Upper lobe of left lung (tissue), 6 donors: ENCODE measurements at regions not wholly inside any gene's neighbourhood (a gene's known extent, or its start where the extent isn't known, plus 50 kb on each side); places are given as distances from the start of the nearest gene placed in this dataset.
A peak's percentile ranks its signal among the peaks of the same experiment; 100 is the strongest.

ENCODE experiments used
- ATAC-seq, 2 donors: fragments of 200-7000 bp; cut with Tn5 transposase; one replicate each; pipeline ENCODE4 v1.9.1; 2022; ENCODE audit warnings: mild to moderate bottlenecking in 2 of 2, moderate library complexity in 2 of 2; ENCODE audit not compliant: low FRiP score in 2 of 2
- DNase-seq, 2 donors: peaks; one replicate each; pipeline ENCODE4 v3.0.0-alpha.2; 2019 to 2020
- H3K27ac ChIP-seq, 4 donors: fragments of 200-600 bp; sonication (generic); one replicate each; pipeline ENCODE4 v1.5.1; 2016 to 2019
- H3K27me3 ChIP-seq, 4 donors: fragments of 200-600 bp; sonication (generic); one replicate each; pipeline ENCODE4 v1.5.1; 2017 to 2019
- H3K36me3 ChIP-seq, 4 donors: fragments of 200-600 bp; sonication (generic); one replicate each; pipeline ENCODE4 v1.5.1; 2016 to 2019
- H3K4me1 ChIP-seq, 4 donors: fragments of 200-600 bp; sonication (generic); one replicate each; pipeline ENCODE4 v1.5.1; 2018 to 2019
- H3K4me3 ChIP-seq, 4 donors: fragments of 200-600 bp; sonication (generic); one replicate each; pipeline ENCODE4 v1.5.1; 2017 to 2019; ENCODE audit warnings: mild to moderate bottlenecking in 2 of 4, moderate library complexity in 1 of 4
- H3K9me3 ChIP-seq, 4 donors: fragments of 200-600 bp; sonication (generic); one replicate each; pipeline ENCODE4 v1.5.1; 2018 to 2019
- EP300 ChIP-seq, 4 donors: sonication (generic); formaldehyde crosslinking; IDR thresholded peaks; one replicate each; pipeline ENCODE4 v1.5.1; 2017; ENCODE audit warnings: antibody characterized with exemption in 4 of 4, control low read depth in 2 of 4
- POLR2A ChIP-seq, 4 donors: fragments of 450-650 bp; IDR thresholded peaks; one replicate each; pipeline ENCODE4 v1.5.1; 2016 to 2017; ENCODE audit warnings: antibody characterized with exemption in 4 of 4, mild to moderate bottlenecking in 2 of 4
- POLR2AphosphoS5 ChIP-seq, 2 donors: sonication (generic); formaldehyde crosslinking; IDR thresholded peaks; one replicate each; pipeline ENCODE4 v1.5.1; 2017; ENCODE audit warnings: antibody characterized with exemption in 2 of 2
- WGBS, 2 donors: methylation state at CpG; one replicate each; pipeline ENCODE4 v1.1.5; 2017 to 2018; 5-methylcytosine and 5-hydroxymethylcytosine counted together
- TF ChIP-seq, protein P1 (sequence below), 6 experiments: fragments of 450-650 bp in 4 of 6; fragments of 200-600 bp in 2 of 6; sonication (generic) in 2 of 6; IDR thresholded peaks; one replicate each; pipeline ENCODE4 v1.5.1; 2016 to 2019; ENCODE audit warnings: antibody characterized with exemption in 6 of 6
- donor health status: DM: no; HTN: no; CAD: no; lungs with moderate emphysema.
- donor health status: DM: no; HTN: yes; CAD: no; lungs with severe emphysema.

DNA sequence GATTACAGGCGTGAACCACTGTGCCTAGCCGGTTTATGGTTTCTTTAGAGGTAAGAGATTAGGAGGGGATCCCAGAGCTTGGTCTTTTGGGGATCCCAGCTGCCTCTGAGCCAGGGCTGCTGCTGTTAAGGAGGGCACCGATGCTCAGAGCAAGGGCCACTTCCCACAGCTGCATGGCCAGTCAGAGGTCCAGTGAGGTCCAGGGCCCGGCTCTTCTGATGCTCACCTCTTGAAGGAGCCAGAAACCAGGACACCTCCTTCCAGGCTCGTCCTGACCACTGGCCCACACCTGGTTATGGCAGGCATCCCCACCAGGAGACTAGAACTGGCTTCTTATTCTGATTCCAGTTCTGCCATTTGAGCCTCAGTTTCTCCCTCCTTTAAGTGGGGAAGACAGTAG lies 149.0 kb downstream of the TEX29 start:
- TF ChIP-seq POLR2A (IDR thresholded peaks at IDR 0.05): no peak
- TF ChIP-seq POLR2AphosphoS5 (IDR thresholded peaks at IDR 0.05): no peak
- TF ChIP-seq, protein P1, sequence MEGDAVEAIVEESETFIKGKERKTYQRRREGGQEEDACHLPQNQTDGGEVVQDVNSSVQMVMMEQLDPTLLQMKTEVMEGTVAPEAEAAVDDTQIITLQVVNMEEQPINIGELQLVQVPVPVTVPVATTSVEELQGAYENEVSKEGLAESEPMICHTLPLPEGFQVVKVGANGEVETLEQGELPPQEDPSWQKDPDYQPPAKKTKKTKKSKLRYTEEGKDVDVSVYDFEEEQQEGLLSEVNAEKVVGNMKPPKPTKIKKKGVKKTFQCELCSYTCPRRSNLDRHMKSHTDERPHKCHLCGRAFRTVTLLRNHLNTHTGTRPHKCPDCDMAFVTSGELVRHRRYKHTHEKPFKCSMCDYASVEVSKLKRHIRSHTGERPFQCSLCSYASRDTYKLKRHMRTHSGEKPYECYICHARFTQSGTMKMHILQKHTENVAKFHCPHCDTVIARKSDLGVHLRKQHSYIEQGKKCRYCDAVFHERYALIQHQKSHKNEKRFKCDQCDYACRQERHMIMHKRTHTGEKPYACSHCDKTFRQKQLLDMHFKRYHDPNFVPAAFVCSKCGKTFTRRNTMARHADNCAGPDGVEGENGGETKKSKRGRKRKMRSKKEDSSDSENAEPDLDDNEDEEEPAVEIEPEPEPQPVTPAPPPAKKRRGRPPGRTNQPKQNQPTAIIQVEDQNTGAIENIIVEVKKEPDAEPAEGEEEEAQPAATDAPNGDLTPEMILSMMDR (IDR thresholded peaks at IDR 0.05): no peak
- no peak for TF ChIP-seq EP300 (IDR thresholded peaks at IDR 0.05)
- H3K27me3 ChIP-seq: no peaks in the 10 kb centered on the region

DNA sequence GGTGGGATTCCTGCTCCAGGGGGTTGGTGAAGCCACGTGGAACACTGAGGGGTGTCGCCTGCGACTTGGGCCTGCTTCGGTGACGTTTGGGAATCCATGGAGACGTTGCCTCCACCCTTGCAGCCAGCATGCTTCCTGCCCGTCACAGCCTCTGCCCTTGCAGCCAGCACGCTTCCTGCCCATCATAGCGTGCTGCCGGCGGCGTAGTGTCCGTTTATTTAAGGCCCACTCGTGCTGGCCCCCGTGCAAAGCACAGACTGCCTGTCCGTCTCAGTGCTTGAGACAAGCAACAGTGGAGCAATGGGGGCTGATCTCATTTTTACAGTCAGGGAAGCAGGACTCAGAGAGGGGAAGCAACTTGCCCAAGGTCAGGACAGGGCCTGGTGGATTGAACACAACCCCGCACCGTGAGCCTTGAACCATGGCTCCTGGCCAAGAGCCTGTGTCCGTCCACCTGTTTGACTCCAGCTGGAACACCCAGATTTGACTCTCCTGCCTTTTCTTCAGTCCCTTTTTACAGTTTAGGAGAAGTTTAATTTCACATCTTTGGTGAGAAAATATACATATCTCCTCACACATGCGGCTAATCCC lies 149.6 kb downstream of the TEX29 start:
- no peak for TF ChIP-seq EP300 (IDR thresholded peaks at IDR 0.05)
- TF ChIP-seq, protein P1 (IDR thresholded peaks at IDR 0.05): no peak
- TF ChIP-seq POLR2A (IDR thresholded peaks at IDR 0.05): no peak
- no peak for TF ChIP-seq POLR2AphosphoS5 (IDR thresholded peaks at IDR 0.05)
- H3K4me1 ChIP-seq: no peaks in the 10 kb centered on the region
- 65 to 66% methylated on average over 5 to 20 of the region's 20 CpGs for WGBS, 2 donors
- H3K36me3 ChIP-seq: no peaks in the 10 kb centered on the region
- H3K4me3 ChIP-seq: no peak overlapping the region
- DNase-seq (peak in 1 of 2 donors; percentile 46), ATAC-seq (no peak)
- H3K27ac ChIP-seq: no peak overlapping the region
- H3K9me3 ChIP-seq: no peaks in the 10 kb centered on the region
- H3K27me3 ChIP-seq: no peaks in the 10 kb centered on the region

More for the DNA sequence above, 149.0 kb downstream of the TEX29 start:
- Histone ChIP-seq H3K9me3 (no peaks in the 10 kb centered on the region), H3K27ac (no peak overlapping the region), H3K4me3 (no peak overlapping the region), H3K36me3 (no peaks in the 10 kb centered on the region), H3K4me1 (no peaks in the 10 kb centered on the region)
- ATAC-seq (no peak), DNase-seq (no peak)
- WGBS, 2 donors: 87 to 90% methylated on average over 4 to 5 of the region's 5 CpGs

DNA sequence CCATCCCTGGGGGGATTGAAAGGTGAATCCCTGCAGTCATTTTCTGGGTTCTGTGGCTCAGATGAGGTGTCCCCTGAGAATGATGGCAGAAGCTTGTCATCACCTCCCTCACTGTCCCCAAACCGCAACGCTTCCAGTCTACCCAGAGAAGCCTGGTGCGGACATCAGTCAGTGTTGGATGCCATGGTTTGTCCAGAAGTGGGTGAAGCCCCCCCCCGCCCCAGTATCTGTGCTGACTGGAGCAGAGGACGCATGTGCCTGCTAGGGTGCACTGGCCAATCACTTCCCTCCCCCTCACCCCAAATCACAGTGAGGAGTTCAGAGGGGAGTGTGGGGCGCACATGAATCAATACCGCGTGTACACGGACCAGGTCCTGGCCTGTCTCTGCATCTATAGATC lies 150.5 kb downstream of the TEX29 start:
- Histone ChIP-seq H3K9me3 (no peaks in the 10 kb centered on the region), H3K36me3 (no peaks in the 10 kb centered on the region), H3K4me3 (no peak overlapping the region), H3K4me1 (no peaks in the 10 kb centered on the region), H3K27ac (no peak overlapping the region), H3K27me3 (no peaks in the 10 kb centered on the region)
- WGBS, 2 donors: 87 to 91% methylated on average over 9 of the region's 9 CpGs
- DNase-seq (no peak), ATAC-seq (no peak)
- TF ChIP-seq EP300 (IDR thresholded peaks at IDR 0.05): no peak
- no peak for TF ChIP-seq POLR2AphosphoS5 (IDR thresholded peaks at IDR 0.05)
- TF ChIP-seq, protein P1 (IDR thresholded peaks at IDR 0.05): no peak
- no peak for TF ChIP-seq POLR2A (IDR thresholded peaks at IDR 0.05)

DNA sequence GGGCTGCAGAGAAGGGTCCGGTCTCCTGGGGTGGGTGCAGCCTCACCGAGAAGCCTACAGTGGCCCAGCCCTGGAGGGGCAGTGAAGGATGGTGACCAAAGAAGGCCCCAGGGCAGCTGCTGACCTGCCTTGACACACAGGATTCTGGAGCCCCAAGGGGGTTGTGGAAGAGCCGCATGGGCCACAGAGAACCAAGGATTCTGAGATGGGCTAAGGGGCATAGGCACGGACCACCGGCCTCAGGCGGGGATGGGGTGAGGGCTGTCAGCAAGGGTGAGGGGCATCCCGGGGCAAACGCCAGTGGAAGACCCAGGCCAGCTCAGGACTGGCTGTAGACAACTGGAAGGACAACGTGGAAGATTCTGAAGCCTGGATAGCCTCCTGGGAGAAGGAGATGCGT lies 151.6 kb downstream of the TEX29 start:
- no peaks in the 10 kb centered on the region for H3K27me3 ChIP-seq
- H3K27ac ChIP-seq: no peak overlapping the region
- ATAC-seq (no peak), DNase-seq (peak in 1 of 2 donors; percentile 45)
- no peaks in the 10 kb centered on the region for H3K36me3 ChIP-seq
- H3K4me3 ChIP-seq: no peak overlapping the region
- WGBS, 2 donors: 82 to 87% methylated on average over 7 to 10 of the region's 10 CpGs
- no peaks in the 10 kb centered on the region for H3K9me3 ChIP-seq
- H3K4me1 ChIP-seq: no peaks in the 10 kb centered on the region
- TF ChIP-seq EP300 (IDR thresholded peaks at IDR 0.05) (no peak), POLR2A (IDR thresholded peaks at IDR 0.05) (no peak), POLR2AphosphoS5 (IDR thresholded peaks at IDR 0.05) (no peak)
- TF ChIP-seq, protein P1 (IDR thresholded peaks at IDR 0.05): no peak
